Activated naive CD8-positive, alpha-beta T cell treated with anti-CD3 and anti-CD28 coated beads for 36 hours (primary cell): ENCODE measurements at regions not wholly inside any gene's neighbourhood (a gene's known extent, or its start where the extent isn't known, plus 50 kb on each side); places are given as distances from the start of the nearest gene placed in this dataset.

Experiments
- DNase-seq: peaks from one replicate; pipeline ENCODE4 v3.0.0; 2021
- H3K27ac Mint-ChIP-seq: one replicate; pipeline ENCODE4 v1.8.0; 2022; ENCODE audit warnings: mild to moderate bottlenecking, moderate library complexity, mixed read lengths
- H3K27me3 Mint-ChIP-seq: one replicate; pipeline ENCODE4 v1.8.0; 2022; ENCODE audit warnings: mild to moderate bottlenecking, mixed read lengths
- H3K36me3 Mint-ChIP-seq: one replicate; pipeline ENCODE4 v1.8.0; 2021; ENCODE audit warnings: mild to moderate bottlenecking, mixed read lengths
- H3K4me1 Mint-ChIP-seq: one replicate; pipeline ENCODE4 v1.8.0; 2021; ENCODE audit warnings: mixed read lengths
- H3K4me3 Mint-ChIP-seq: one replicate; pipeline ENCODE4 v1.8.0; 2022; ENCODE audit warnings: mild to moderate bottlenecking, moderate library complexity, mixed read lengths
- H3K9me3 Mint-ChIP-seq: one replicate; pipeline ENCODE4 v1.8.0; 2022; ENCODE audit warnings: mixed read lengths

GRCh38 chr4:17117746-17118145, 219.3 kb upstream of the LDB2 start:
- Mint-ChIP-seq H3K27me3 (peaks cover 6% of the 10 kb centered on the region), H3K9me3 (no peaks in the 10 kb centered on the region), H3K36me3 (no peaks in the 10 kb centered on the region)

GRCh38 chr4:17115583-17115982, 217.1 kb upstream of the LDB2 start:
- no peak for DNase-seq

More at GRCh38 chr4:17117746-17118145, 219.3 kb upstream of the LDB2 start:
- no peak overlapping the region for H3K4me3 Mint-ChIP-seq
- H3K27ac Mint-ChIP-seq = no peak overlapping the region
- H3K4me1 Mint-ChIP-seq = no peaks in the 10 kb centered on the region
- DNase-seq = no peak

GRCh38 chr4:17112292-17112659, 213.8 kb upstream of the LDB2 start:
- Mint-ChIP-seq H3K4me3 (no peak overlapping the region), H3K27me3 (peaks cover 10% of the 10 kb centered on the region), H3K36me3 (no peaks in the 10 kb centered on the region), H3K4me1 (no peaks in the 10 kb centered on the region), H3K9me3 (peaks cover 2% of the 10 kb centered on the region), H3K27ac (no peak overlapping the region)
- no peak for DNase-seq

More at GRCh38 chr4:17115583-17115982, 217.1 kb upstream of the LDB2 start:
- H3K9me3 Mint-ChIP-seq = no peaks in the 10 kb centered on the region
- no peaks in the 10 kb centered on the region for H3K36me3 Mint-ChIP-seq
- H3K4me1 Mint-ChIP-seq = no peaks in the 10 kb centered on the region
- H3K27ac Mint-ChIP-seq = no peak overlapping the region
- peaks cover 10% of the 10 kb centered on the region for H3K27me3 Mint-ChIP-seq
- H3K4me3 Mint-ChIP-seq = no peak overlapping the region

GRCh38 chr4:17109126-17109525, 210.7 kb upstream of the LDB2 start:
- H3K27ac Mint-ChIP-seq = no peak overlapping the region
- no peaks in the 10 kb centered on the region for H3K4me1 Mint-ChIP-seq

GRCh38 chr4:17103231-17103630, 204.8 kb upstream of the LDB2 start:
- H3K9me3 Mint-ChIP-seq = no peaks in the 10 kb centered on the region
- no peak overlapping the region for H3K4me3 Mint-ChIP-seq
- DNase-seq = no peak
- no peaks in the 10 kb centered on the region for H3K36me3 Mint-ChIP-seq
- no peak overlapping the region for H3K27ac Mint-ChIP-seq
- H3K27me3 Mint-ChIP-seq = peaks cover 4% of the 10 kb centered on the region
- no peaks in the 10 kb centered on the region for H3K4me1 Mint-ChIP-seq

More at GRCh38 chr4:17109126-17109525, 210.7 kb upstream of the LDB2 start:
- H3K4me3 Mint-ChIP-seq = no peak overlapping the region
- peaks cover 3% of the 10 kb centered on the region for H3K27me3 Mint-ChIP-seq
- DNase-seq = no peak
- H3K36me3 Mint-ChIP-seq = no peaks in the 10 kb centered on the region
- H3K9me3 Mint-ChIP-seq = peaks cover 2% of the 10 kb centered on the region

- DNase-seq = no peak
- Mint-ChIP-seq H3K27me3 (peaks cover 9% of the 10 kb centered on the region), H3K4me1 (no peaks in the 10 kb centered on the region), H3K36me3 (no peaks in the 10 kb centered on the region), H3K9me3 (no peaks in the 10 kb centered on the region), H3K27ac (no peak overlapping the region), H3K4me3 (no peak overlapping the region)
These were observed 200.6 kb upstream of the LDB2 start for GRCh38 chr4:17098996-17099395.

GRCh38 chr4:17098401-17098800, 200.0 kb upstream of the LDB2 start:
- Mint-ChIP-seq H3K27me3 (peaks cover 9% of the 10 kb centered on the region), H3K27ac (no peak overlapping the region), H3K4me3 (no peak overlapping the region), H3K36me3 (no peaks in the 10 kb centered on the region), H3K9me3 (no peaks in the 10 kb centered on the region), H3K4me1 (peaks cover 2% of the 10 kb centered on the region)
- DNase-seq = no peak

- Mint-ChIP-seq H3K4me3 (no peak overlapping the region), H3K36me3 (no peaks in the 10 kb centered on the region), H3K9me3 (no peaks in the 10 kb centered on the region), H3K4me1 (peaks cover 4% of the 10 kb centered on the region), H3K27me3 (peaks cover 9% of the 10 kb centered on the region), H3K27ac (no peak overlapping the region)
- no peak for DNase-seq
These were observed 198.9 kb upstream of the LDB2 start for GRCh38 chr4:17097362-17097761.

- no peak for DNase-seq
- H3K36me3 Mint-ChIP-seq = no peaks in the 10 kb centered on the region
- no peak overlapping the region for H3K4me3 Mint-ChIP-seq
- no peaks in the 10 kb centered on the region for H3K9me3 Mint-ChIP-seq
- peaks cover 9% of the 10 kb centered on the region for H3K27me3 Mint-ChIP-seq
- H3K4me1 Mint-ChIP-seq = peaks cover 4% of the 10 kb centered on the region
- no peak overlapping the region for H3K27ac Mint-ChIP-seq
These were observed 198.2 kb upstream of the LDB2 start for GRCh38 chr4:17096692-17097091.

- Mint-ChIP-seq H3K27ac (no peak overlapping the region), H3K27me3 (peaks cover 9% of the 10 kb centered on the region), H3K4me1 (peaks cover 4% of the 10 kb centered on the region), H3K9me3 (no peaks in the 10 kb centered on the region), H3K4me3 (no peak overlapping the region), H3K36me3 (no peaks in the 10 kb centered on the region)
- DNase-seq = no peak
These were observed 197.3 kb upstream of the LDB2 start for GRCh38 chr4:17095771-17096170.

- Mint-ChIP-seq H3K27me3 (peaks cover 9% of the 10 kb centered on the region), H3K27ac (no peak overlapping the region), H3K9me3 (no peaks in the 10 kb centered on the region), H3K4me3 (no peak overlapping the region), H3K36me3 (no peaks in the 10 kb centered on the region), H3K4me1 (peaks cover 4% of the 10 kb centered on the region)
- no peak for DNase-seq
These were observed 196.4 kb upstream of the LDB2 start for GRCh38 chr4:17094876-17095210.

- peaks cover 4% of the 10 kb centered on the region for H3K4me1 Mint-ChIP-seq
- H3K27me3 Mint-ChIP-seq = peaks cover 5% of the 10 kb centered on the region
- no peaks in the 10 kb centered on the region for H3K36me3 Mint-ChIP-seq
- H3K27ac Mint-ChIP-seq = no peak overlapping the region
- H3K9me3 Mint-ChIP-seq = no peaks in the 10 kb centered on the region
- no peak overlapping the region for H3K4me3 Mint-ChIP-seq
- no peak for DNase-seq
These were observed 195.9 kb upstream of the LDB2 start for GRCh38 chr4:17094159-17094875.

GRCh38 chr4:17093481-17093880, 195.0 kb upstream of the LDB2 start:
- H3K27ac Mint-ChIP-seq = no peak overlapping the region
- H3K9me3 Mint-ChIP-seq = no peaks in the 10 kb centered on the region
- H3K27me3 Mint-ChIP-seq = peaks cover 10% of the 10 kb centered on the region
- DNase-seq = no peak
- peaks cover 4% of the 10 kb centered on the region for H3K4me1 Mint-ChIP-seq
- no peaks in the 10 kb centered on the region for H3K36me3 Mint-ChIP-seq
- H3K4me3 Mint-ChIP-seq = no peak overlapping the region

- Mint-ChIP-seq H3K27ac (no peak overlapping the region), H3K27me3 (peaks cover 10% of the 10 kb centered on the region), H3K4me1 (peaks cover 4% of the 10 kb centered on the region), H3K36me3 (no peaks in the 10 kb centered on the region), H3K4me3 (no peak overlapping the region), H3K9me3 (no peaks in the 10 kb centered on the region)
- no peak for DNase-seq
These were observed 194.4 kb upstream of the LDB2 start for GRCh38 chr4:17092736-17093437.

GRCh38 chr4:17091104-17091503, 192.7 kb upstream of the LDB2 start:
- H3K27ac Mint-ChIP-seq = no peak overlapping the region
- peaks cover 10% of the 10 kb centered on the region for H3K27me3 Mint-ChIP-seq
- no peaks in the 10 kb centered on the region for H3K9me3 Mint-ChIP-seq
- H3K4me1 Mint-ChIP-seq = peaks cover 4% of the 10 kb centered on the region
- no peak overlapping the region for H3K4me3 Mint-ChIP-seq
- DNase-seq = no peak
- H3K36me3 Mint-ChIP-seq = no peaks in the 10 kb centered on the region

GRCh38 chr4:17090063-17090462, 191.6 kb upstream of the LDB2 start:
- peaks cover 5% of the 10 kb centered on the region for H3K27me3 Mint-ChIP-seq
- H3K27ac Mint-ChIP-seq = no peak overlapping the region
- H3K4me3 Mint-ChIP-seq = no peak overlapping the region
- no peak for DNase-seq
- peaks cover 4% of the 10 kb centered on the region for H3K4me1 Mint-ChIP-seq
- no peaks in the 10 kb centered on the region for H3K36me3 Mint-ChIP-seq
- H3K9me3 Mint-ChIP-seq = no peaks in the 10 kb centered on the region
